Astrocyte (in vitro differentiated cells and primary cell): ENCODE measurements at regions not wholly inside any gene's neighbourhood (a gene's known extent, or its start where the extent isn't known, plus 50 kb on each side); places are given as distances from the start of the nearest gene placed in this dataset.

Experiments
- EZH2 ChIP-seq: IDR thresholded peaks from 2 replicates; pipeline ENCODE4 v1.6.1; 2012; ENCODE audit warnings: mild to moderate bottlenecking, low read length, inconsistent platforms; ENCODE audit not compliant: insufficient read depth
- TF ChIP-seq, protein P1 (sequence below): IDR thresholded peaks from 2 replicates; pipeline ENCODE4 v1.5.1; 2011; ENCODE audit warnings: low read depth, mild to moderate bottlenecking, inconsistent platforms, low read length, moderate library complexity; ENCODE audit not compliant: insufficient read depth

DNA sequence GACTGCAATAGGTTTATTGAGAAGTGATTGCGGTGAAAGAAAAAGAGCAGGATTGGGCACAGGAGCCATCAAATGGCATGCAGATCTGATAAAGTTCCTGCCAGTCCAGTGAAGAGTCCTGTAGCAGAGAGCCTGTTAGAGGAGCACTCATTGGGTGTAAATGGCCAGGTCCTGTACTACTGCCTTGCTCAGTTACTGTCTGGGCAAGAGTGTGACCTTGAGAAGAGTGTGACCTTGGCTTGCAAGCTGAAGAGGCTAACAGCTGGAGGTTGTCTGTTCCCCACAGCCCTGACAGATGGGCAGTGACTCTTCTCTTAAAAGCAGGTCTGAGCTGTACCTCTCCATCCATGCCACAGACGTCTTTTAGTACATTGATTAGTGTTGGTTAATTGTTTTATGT is 148.6 kb upstream of the SLC38A2 start:
- TF ChIP-seq, protein P1, sequence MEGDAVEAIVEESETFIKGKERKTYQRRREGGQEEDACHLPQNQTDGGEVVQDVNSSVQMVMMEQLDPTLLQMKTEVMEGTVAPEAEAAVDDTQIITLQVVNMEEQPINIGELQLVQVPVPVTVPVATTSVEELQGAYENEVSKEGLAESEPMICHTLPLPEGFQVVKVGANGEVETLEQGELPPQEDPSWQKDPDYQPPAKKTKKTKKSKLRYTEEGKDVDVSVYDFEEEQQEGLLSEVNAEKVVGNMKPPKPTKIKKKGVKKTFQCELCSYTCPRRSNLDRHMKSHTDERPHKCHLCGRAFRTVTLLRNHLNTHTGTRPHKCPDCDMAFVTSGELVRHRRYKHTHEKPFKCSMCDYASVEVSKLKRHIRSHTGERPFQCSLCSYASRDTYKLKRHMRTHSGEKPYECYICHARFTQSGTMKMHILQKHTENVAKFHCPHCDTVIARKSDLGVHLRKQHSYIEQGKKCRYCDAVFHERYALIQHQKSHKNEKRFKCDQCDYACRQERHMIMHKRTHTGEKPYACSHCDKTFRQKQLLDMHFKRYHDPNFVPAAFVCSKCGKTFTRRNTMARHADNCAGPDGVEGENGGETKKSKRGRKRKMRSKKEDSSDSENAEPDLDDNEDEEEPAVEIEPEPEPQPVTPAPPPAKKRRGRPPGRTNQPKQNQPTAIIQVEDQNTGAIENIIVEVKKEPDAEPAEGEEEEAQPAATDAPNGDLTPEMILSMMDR: no peak
- TF ChIP-seq EZH2: no peak
